GM21367 (cell line): ENCODE measurements at regions not wholly inside any gene's neighbourhood (a gene's known extent, or its start where the extent isn't known, plus 50 kb on each side); places are given as distances from the start of the nearest gene placed in this dataset.

Source experiments
- ATAC-seq: cut with Tn5 transposase; IDR thresholded peaks from one replicate; pipeline ENCODE4 v1.9.1; 2021; ENCODE audit not compliant: unreplicated experiment

- no peak for ATAC-seq
Measured at GRCh38 chr10:110432814-110433565, 64.7 kb upstream of the DUSP5 start.

GRCh38 chr10:110433740-110434139, 64.0 kb upstream of the DUSP5 start:
- ATAC-seq: no peak

GRCh38 chr10:110434489-110435096, 63.1 kb upstream of the DUSP5 start:
- ATAC-seq: no peak

GRCh38 chr10:110436554-110437350, 61.0 kb upstream of the DUSP5 start:
- ATAC-seq: no peak

GRCh38 chr10:110437351-110437605, 60.4 kb upstream of the DUSP5 start:
- ATAC-seq: no peak

- no peak for ATAC-seq
Measured at GRCh38 chr10:110437761-110438341, 59.9 kb upstream of the DUSP5 start.

GRCh38 chr10:110442746-110443145, 55.0 kb upstream of the DUSP5 start:
- no peak for ATAC-seq

- no peak for ATAC-seq
Measured at GRCh38 chr10:110443239-110444003, 54.3 kb upstream of the DUSP5 start.

- no peak for ATAC-seq
Measured at GRCh38 chr10:110444004-110444337, 53.7 kb upstream of the DUSP5 start.

GRCh38 chr10:110445871-110446270, 51.8 kb upstream of the DUSP5 start:
- no peak for ATAC-seq

- ATAC-seq: no peak
Measured at GRCh38 chr10:110446277-110446676, 51.4 kb upstream of the DUSP5 start.

GRCh38 chr10:110446954-110447608, 50.6 kb upstream of the DUSP5 start:
- ATAC-seq: no peak

- ATAC-seq: no peak
Measured at GRCh38 chr10:110447886-110448285, 49.8 kb upstream of the DUSP5 start.
